ENCODE measurements at regions not wholly inside any gene's neighbourhood (a gene's known extent, or its start where the extent isn't known, plus 50 kb on each side); places are given as distances from the start of the nearest gene placed in this dataset.
"Not testable (repeated sequence)": the region's sequence is repeated elsewhere in the genome, so short reads cannot be mapped to it uniquely, and the experiment has no call there.

DNA sequence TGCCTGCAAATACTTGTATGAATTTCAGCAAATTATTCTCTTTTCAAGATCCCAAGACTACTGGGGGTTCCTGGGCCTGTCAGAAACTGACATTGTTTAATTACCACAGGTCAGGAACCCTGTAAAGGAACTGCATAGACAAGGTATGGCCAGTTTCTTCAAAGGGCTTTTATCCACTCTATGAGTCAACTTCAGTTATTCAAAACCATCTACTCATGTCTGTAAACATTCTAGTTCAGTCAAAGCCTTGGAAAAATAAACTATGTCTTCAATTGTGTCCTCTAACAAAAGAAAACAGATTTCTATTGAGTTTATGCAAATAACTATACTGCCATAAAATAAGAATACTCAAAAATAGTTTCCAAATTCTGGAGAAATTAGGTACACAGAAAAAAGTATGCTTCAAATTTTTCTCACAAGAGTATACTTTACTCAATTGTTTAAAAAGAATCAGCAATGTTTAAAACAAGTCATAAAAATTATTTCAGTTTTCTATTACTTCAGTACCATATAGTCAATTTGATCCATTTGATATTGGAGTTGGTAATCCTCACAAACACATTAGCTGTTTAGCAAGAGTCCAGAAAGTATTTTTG, 486.4 kb upstream of the PCDH20 start:
- Mint-ChIP-seq H3K27me3 (no peaks in the 10 kb centered on the region), H3K27ac (no peak overlapping the region), H3K9me3 (ENCODE audit: low read depth) (peaks cover 3% of the 10 kb centered on the region), H3K4me3 (no peak overlapping the region), H3K36me3 (no peaks in the 10 kb centered on the region), H3K4me1 (ENCODE audit: low read depth) (no peaks in the 10 kb centered on the region)

DNA sequence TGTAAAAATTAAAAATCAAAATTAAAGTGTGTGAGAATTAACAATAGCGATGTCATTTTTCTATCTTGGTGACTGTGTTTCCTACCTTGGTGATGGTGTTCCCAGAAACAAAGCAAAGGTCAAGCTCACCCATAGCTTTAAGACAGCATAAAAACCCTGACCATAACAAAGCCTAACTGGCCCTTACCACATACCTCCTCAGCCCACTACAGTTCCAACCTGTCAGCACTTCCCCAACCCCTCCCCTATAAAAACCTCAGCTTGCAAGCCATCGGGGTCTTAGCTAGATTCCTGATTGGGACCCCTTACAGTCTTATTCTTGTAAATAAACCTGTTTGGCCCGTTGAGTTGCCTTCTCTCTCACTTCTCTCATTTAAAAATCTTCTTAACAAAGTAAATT, 484.4 kb upstream of the PCDH20 start:
- no peak overlapping the region for H3K27ac Mint-ChIP-seq

DNA sequence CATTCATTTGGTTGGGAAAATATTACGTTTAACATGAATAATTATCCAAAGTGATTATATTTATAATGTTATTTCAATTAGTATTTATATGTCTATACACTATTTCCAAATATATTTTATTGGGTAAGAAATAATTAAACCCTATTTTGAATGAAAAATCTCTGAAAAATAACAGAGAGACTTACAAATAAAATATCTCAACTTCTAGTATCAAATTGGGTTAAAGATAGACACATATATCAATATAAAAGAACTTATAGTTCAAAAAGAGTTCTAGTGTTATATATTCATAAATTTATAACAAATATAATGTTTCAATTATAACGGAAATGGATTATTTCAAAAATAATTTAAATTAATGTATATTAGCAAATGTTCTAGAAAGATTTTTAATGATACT, 482.6 kb upstream of the PCDH20 start:
- Mint-ChIP-seq H3K27ac (no peak overlapping the region), H3K36me3 (no peaks in the 10 kb centered on the region), H3K9me3 (ENCODE audit: low read depth) (no peaks in the 10 kb centered on the region), H3K4me3 (no peak overlapping the region), H3K4me1 (ENCODE audit: low read depth) (no peaks in the 10 kb centered on the region), H3K27me3 (no peaks in the 10 kb centered on the region)

More for the DNA sequence above, 484.4 kb upstream of the PCDH20 start:
- Mint-ChIP-seq H3K4me3 (no peak overlapping the region), H3K9me3 (ENCODE audit: low read depth) (no peaks in the 10 kb centered on the region), H3K4me1 (ENCODE audit: low read depth) (no peaks in the 10 kb centered on the region), H3K27me3 (no peaks in the 10 kb centered on the region), H3K36me3 (no peaks in the 10 kb centered on the region)

DNA sequence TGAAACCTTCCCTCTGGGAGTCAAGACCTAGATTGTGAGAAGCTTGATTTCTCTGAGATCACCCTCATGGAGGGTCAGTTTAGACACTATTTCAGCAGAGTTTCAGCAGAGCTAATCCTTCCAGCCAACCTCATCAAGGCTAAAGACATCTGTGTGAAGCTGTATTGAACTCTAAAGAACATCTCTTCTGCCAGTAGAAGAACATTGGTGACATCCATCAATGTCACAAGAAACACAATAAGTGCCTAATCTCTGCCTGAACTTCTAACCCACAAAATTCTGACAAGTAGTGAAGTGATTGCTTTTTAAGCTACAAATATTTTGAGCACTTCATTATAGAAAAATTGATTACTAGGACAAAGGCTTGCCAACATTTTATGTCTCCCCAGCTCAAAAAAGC, 475.8 kb upstream of the PCDH20 start:
- H3K27ac Mint-ChIP-seq = no peak overlapping the region
- H3K36me3 Mint-ChIP-seq = no peaks in the 10 kb centered on the region
- H3K4me1 Mint-ChIP-seq (ENCODE audit: low read depth) = no peaks in the 10 kb centered on the region
- H3K27me3 Mint-ChIP-seq = no peaks in the 10 kb centered on the region
- no peak overlapping the region for H3K4me3 Mint-ChIP-seq
- H3K9me3 Mint-ChIP-seq (ENCODE audit: low read depth) = no peaks in the 10 kb centered on the region

DNA sequence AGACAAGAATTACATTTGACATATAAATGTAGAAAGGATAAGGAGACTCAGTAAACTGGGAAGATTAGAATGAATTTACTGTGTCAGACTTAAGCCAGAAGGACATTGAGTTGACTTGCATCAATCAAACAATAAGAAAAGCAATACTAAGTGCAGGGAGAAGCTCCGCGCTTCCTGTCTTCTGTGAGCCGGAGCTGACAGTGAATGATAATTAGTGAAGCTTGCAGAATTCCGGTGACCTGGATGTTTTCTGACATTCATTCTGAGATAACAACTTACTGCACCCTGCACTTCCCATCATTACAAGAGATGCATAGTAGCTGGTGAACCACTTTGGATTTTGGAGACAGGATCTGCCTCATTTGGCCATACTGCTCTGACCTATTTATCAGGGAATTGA, 469.2 kb upstream of the PCDH20 start:
- Mint-ChIP-seq H3K36me3 (no peaks in the 10 kb centered on the region), H3K27me3 (no peaks in the 10 kb centered on the region), H3K4me1 (ENCODE audit: low read depth) (no peaks in the 10 kb centered on the region), H3K27ac (no peak overlapping the region), H3K4me3 (no peak overlapping the region), H3K9me3 (ENCODE audit: low read depth) (peaks cover 11% of the 10 kb centered on the region)

DNA sequence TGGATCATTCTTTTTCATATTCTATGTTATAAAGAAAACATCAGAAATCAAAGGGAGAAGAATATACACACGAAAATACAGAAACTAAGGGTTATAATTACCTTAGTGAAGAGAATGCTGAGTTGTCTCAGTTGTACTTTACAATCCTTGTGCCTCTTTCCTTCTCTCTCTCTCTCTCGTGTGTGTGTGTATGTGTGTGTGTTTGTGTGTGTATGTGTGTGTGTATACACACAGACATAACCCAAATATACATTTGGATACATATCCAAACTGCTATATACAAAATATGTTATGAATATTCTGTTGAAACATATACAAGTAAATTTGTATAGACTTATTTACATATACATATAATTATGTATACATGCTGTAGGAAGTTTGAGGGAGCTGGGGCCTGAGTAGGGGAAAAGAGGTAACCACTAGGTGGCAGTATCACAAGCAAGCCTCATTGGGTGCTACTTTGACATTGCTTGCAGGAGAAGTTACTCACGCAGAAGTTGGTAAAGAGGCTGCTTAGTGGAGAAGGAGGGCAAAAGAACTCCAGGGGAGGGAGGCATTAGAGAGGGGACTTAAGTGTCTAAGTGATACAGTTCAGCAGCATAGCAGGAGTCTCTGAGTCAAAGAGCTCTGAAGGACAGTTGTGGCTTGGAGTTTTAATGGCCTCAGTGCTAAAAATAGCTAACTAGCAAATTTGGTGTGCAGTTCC, 465.1 kb upstream of the PCDH20 start:
- Mint-ChIP-seq H3K4me1 (ENCODE audit: low read depth) (no peaks in the 10 kb centered on the region), H3K27ac (no peak overlapping the region), H3K36me3 (no peaks in the 10 kb centered on the region), H3K9me3 (ENCODE audit: low read depth) (peaks cover 31% of the 10 kb centered on the region), H3K4me3 (no peak overlapping the region), H3K27me3 (no peaks in the 10 kb centered on the region)

DNA sequence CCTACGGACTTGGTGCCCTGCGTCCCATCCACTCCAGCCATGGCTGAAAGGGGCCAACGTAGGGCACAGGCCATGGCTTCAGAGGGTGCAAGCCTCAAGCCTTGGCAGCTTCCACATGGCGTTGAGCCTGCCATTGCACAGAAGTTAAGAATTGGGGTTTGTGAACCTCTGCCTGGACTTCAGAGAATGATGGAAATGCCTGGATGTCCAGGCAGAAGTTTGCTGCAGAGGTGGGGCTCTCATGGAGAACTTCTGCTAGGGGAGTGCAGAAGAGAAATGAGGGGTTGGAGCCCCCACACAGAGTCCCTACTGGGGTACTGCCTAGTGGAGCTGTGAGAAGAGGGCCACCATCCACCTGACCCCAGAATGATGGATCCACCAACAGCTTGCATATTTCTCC, 462.9 kb upstream of the PCDH20 start:
- not testable (repeated sequence) for H3K36me3 Mint-ChIP-seq; H3K4me1 Mint-ChIP-seq (ENCODE audit: low read depth); H3K27ac Mint-ChIP-seq; H3K27me3 Mint-ChIP-seq; H3K4me3 Mint-ChIP-seq
- peaks cover 21% of the 10 kb centered on the region for H3K9me3 Mint-ChIP-seq (ENCODE audit: low read depth)

DNA sequence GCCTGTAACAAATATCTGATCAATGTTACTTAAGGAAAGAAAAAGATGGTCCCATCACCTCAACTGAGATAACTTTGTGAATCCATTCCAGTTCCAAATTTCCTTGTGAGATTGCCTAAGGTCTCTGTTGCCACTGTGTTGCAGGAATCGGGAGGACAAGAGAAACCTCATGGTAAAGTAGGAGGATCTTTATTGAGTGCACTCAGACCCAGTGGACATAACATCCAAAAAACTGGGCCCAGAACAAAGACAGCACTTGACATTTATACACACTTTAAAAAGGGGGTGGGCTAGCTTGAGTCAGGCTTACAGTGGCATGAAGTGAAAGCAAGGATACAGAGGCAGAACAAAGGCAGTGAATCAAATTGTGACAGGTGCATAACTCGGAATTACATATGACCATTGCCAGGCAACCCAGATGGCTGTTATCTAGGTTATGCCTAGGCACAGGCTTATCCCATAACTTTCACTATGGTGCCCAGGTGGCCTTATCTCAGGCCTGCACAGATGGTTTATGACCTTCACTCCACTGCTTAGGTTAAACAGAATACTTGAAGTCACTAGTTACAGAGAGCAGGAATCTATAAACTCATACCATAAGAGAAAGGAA, 459.4 kb upstream of the PCDH20 start:
- Mint-ChIP-seq H3K9me3 (ENCODE audit: low read depth) (peaks cover 24% of the 10 kb centered on the region), H3K4me3 (no peak overlapping the region)

DNA sequence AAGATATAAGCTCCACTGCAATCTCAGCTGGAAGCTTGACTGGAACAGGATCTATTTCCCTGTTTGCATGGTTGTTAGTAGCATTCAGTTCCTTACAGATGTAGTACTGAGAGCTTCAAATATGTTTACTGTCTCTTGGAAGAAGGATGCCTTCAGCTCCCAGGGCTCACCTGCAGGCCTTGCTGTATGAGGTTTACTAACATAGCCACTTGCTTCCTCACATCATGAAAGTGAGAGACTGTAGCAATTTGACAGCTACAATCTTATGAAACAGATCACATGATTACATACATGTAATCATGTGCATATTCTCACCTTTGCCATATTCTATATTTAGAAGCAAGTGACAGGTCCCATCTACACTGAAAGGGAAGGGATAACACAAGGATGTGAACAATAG, 458.1 kb upstream of the PCDH20 start:
- peaks cover 24% of the 10 kb centered on the region for H3K9me3 Mint-ChIP-seq (ENCODE audit: low read depth)
- no peaks in the 10 kb centered on the region for H3K4me1 Mint-ChIP-seq (ENCODE audit: low read depth)
- no peaks in the 10 kb centered on the region for H3K27me3 Mint-ChIP-seq
- H3K27ac Mint-ChIP-seq = no peak overlapping the region
- H3K36me3 Mint-ChIP-seq = no peaks in the 10 kb centered on the region
- no peak overlapping the region for H3K4me3 Mint-ChIP-seq

More for the DNA sequence above, 459.4 kb upstream of the PCDH20 start:
- no peaks in the 10 kb centered on the region for H3K4me1 Mint-ChIP-seq (ENCODE audit: low read depth)
- H3K27ac Mint-ChIP-seq = no peak overlapping the region
- H3K36me3 Mint-ChIP-seq = no peaks in the 10 kb centered on the region
- no peaks in the 10 kb centered on the region for H3K27me3 Mint-ChIP-seq

DNA sequence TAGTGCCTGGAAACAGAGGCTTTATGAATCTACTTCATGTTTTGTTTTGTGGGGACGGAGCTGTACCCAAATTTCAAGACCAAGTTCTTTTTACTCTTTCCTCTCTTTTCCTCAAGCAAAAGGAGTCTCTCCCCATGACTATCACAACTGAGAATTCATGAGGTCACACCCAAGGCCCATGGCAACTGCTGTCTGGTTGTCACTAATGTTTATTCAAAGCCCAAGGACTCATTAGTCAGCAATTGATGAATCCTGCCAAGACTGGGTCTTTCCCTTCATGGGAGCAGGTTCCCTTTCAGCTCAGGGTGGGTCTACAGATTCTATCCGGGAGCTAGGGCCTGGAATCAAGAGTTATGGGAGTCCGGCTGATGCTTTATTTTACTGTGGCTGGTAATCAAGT, 441.5 kb upstream of the PCDH20 start:
- H3K36me3 Mint-ChIP-seq = no peaks in the 10 kb centered on the region
- no peak overlapping the region for H3K4me3 Mint-ChIP-seq
- no peaks in the 10 kb centered on the region for H3K4me1 Mint-ChIP-seq (ENCODE audit: low read depth)
- H3K27me3 Mint-ChIP-seq = no peaks in the 10 kb centered on the region
- H3K27ac Mint-ChIP-seq = no peak overlapping the region
- peaks cover 10% of the 10 kb centered on the region for H3K9me3 Mint-ChIP-seq (ENCODE audit: low read depth)

DNA sequence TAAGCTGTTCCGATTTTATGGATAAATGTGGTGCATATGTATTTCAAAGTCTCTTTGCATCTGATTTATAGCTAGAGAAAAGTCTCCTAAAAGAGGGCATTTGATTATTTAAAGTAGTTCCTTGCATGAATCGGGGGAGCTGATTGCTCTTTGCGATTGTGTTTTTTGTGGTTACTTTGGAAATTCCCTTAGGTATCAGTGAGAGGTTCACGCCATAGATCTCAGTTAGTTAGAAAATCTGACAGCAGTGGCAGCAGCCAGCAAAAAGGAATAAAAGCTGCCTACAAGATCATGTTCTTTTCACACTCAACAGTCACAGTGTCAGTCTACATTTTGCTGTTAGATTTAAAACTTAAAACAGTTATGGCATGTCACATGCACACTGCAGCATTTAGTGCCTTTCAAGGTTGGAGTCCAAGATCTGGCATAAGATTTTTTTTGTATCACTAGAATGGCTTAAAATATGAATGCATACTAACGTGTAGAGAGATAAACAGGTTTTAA, 436.5 kb upstream of the PCDH20 start:
- no peak overlapping the region for H3K4me3 Mint-ChIP-seq

DNA sequence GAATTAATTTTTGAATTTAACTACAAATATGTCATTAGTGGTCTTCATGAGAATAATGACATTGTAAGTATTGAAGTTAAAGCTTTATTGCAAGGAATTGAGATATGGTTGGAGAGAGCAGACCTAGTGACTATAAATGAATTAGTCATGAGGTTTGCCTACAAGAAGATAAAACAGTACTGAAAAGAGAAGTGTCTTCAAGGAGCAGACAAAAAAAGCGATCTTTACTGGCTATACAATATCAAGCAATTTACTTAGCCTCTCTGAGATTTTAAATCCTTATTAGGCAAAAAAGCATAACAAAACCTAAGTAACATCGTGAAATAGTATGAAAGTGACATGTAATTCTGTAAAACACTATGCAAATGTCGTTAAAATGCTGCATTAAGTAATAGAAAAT, 435.1 kb upstream of the PCDH20 start:
- Mint-ChIP-seq H3K9me3 (ENCODE audit: low read depth) (peaks cover 3% of the 10 kb centered on the region), H3K4me1 (ENCODE audit: low read depth) (no peaks in the 10 kb centered on the region), H3K36me3 (no peaks in the 10 kb centered on the region), H3K4me3 (no peak overlapping the region), H3K27me3 (no peaks in the 10 kb centered on the region), H3K27ac (no peak overlapping the region)

More for the DNA sequence above, 436.5 kb upstream of the PCDH20 start:
- no peaks in the 10 kb centered on the region for H3K27me3 Mint-ChIP-seq
- H3K36me3 Mint-ChIP-seq = no peaks in the 10 kb centered on the region
- no peaks in the 10 kb centered on the region for H3K4me1 Mint-ChIP-seq (ENCODE audit: low read depth)
- no peak overlapping the region for H3K27ac Mint-ChIP-seq
- H3K9me3 Mint-ChIP-seq (ENCODE audit: low read depth) = peaks cover 3% of the 10 kb centered on the region

DNA sequence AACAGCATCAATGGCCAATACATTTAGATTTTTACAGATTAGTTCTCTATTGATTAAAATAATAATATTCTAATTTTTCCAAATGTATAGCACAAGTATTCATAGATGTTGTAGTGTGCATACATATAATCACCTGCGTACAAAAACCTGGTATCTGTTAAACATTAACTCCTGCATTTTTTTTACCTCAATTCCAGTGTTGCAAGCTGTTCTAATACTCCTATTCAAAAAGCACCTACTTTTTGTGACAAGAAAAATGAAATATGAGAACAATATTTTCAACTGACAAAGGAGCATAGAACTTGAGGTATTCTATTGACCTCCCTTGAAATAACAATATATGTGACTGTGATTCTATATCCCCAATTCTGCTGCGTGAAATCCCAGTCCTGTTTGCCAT, 422.9 kb upstream of the PCDH20 start:
- Mint-ChIP-seq H3K4me3 (no peak overlapping the region), H3K27me3 (no peaks in the 10 kb centered on the region), H3K27ac (no peak overlapping the region), H3K36me3 (no peaks in the 10 kb centered on the region), H3K9me3 (ENCODE audit: low read depth) (peaks cover 13% of the 10 kb centered on the region), H3K4me1 (ENCODE audit: low read depth) (no peaks in the 10 kb centered on the region)

DNA sequence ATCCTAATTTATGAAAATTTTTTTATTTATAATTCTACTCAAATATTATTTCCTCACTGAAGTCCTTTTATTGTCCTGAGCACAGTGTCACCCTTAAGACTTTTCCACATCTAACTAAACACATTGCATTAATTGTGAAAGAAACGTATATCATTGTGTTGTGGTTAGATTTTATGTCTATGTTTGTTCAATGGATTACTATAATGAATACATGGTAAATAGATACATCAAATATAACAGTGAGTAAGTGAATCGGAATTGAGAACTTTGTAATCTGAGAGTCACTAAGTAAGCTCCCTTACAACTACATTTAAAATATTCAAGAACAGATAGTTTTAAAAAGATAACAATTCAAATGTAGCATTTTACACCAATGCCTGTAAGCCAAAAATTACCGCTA, 417.6 kb upstream of the PCDH20 start:
- Mint-ChIP-seq H3K4me1 (ENCODE audit: low read depth) (no peaks in the 10 kb centered on the region), H3K4me3 (no peak overlapping the region), H3K27me3 (no peaks in the 10 kb centered on the region), H3K27ac (no peak overlapping the region), H3K36me3 (no peaks in the 10 kb centered on the region), H3K9me3 (ENCODE audit: low read depth) (peaks cover 13% of the 10 kb centered on the region)

DNA sequence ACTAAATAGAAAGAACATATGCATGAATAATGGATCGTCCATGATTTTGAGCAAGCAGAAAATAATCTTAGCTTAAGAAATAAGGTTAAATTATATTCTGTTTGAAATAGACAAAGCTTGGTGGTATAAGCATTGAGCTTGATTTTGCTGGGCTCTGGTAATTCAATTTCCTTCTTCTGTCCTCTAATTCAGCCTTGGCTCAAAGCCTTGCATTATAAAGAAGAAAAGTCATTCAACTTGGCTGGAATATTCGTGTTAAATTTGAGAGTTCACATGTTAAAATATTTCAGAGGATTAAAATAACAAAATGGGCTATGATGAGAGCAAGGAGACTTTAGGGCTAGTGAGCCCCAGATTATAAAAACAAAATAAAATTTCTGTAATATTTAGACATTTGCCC, 415.4 kb upstream of the PCDH20 start:
- Mint-ChIP-seq H3K4me1 (ENCODE audit: low read depth) (no peaks in the 10 kb centered on the region), H3K4me3 (no peak overlapping the region), H3K9me3 (ENCODE audit: low read depth) (peaks cover 17% of the 10 kb centered on the region), H3K27me3 (no peaks in the 10 kb centered on the region), H3K36me3 (no peaks in the 10 kb centered on the region), H3K27ac (no peak overlapping the region)
